ENCODE measurements at regions not wholly inside any gene's neighbourhood (a gene's known extent, or its start where the extent isn't known, plus 50 kb on each side); places are given as distances from the start of the nearest gene placed in this dataset.

GRCh38 chr2:118222273-118222594 is 134.0 kb downstream of the INSIG2 start:
- Histone ChIP-seq H3K27ac (no peak overlapping the region), H3K4me1 (replicated peaks in 1 of 2) (peaks cover 0 to 14% of the 10 kb centered on the region in 2 donors), H3K27me3 (peaks cover 72% of the 10 kb centered on the region), H3K4me3 (no peak overlapping the region), H3K36me3 (replicated peaks in 1 of 2) (no peaks in the 10 kb centered on the region), H3K9me3 (replicated peaks in 1 of 3) (no peaks in the 10 kb centered on the region)
- TF ChIP-seq POLR2A (IDR thresholded peaks at IDR 0.05) (no peak), CTCF (IDR thresholded peaks at IDR 0.05) (peak in 1 of 6 experiments; percentile 12)
- intact Hi-C loops (cut with DNase I), result loop anchor here in 1 of 2 donors (5.0 kb wide), 1 partner anchor 635 kb away; no protein-coding TSS in a partner anchor
- no peak for DNase-seq

- DNase-seq, result peak; percentile 31 to 60 (median 43)
- H3K4me3 ChIP-seq, result no peak overlapping the region
- WGBS, 4 donors, result 15 to 21% (median 17%) methylated on average over 10 of the region's 10 CpGs
- peaks cover 70% of the 10 kb centered on the region for H3K27me3 ChIP-seq
- H3K27ac ChIP-seq, result no peak overlapping the region
- H3K36me3 ChIP-seq (replicated peaks in 1 of 2), result no peaks in the 10 kb centered on the region
- TF ChIP-seq CTCF (IDR thresholded peaks at IDR 0.05) (peak; percentile 57 to 76 (median 68)), POLR2A (IDR thresholded peaks at IDR 0.05) (no peak)
- no peaks in the 10 kb centered on the region for H3K9me3 ChIP-seq (replicated peaks in 1 of 3)
- intact Hi-C loops (cut with DNase I), result loop anchor here in 1 of 2 donors (5.0 kb wide), 1 partner anchor 636 kb away; no protein-coding TSS in a partner anchor
- peaks cover 0 to 14% of the 10 kb centered on the region in 2 donors for H3K4me1 ChIP-seq (replicated peaks in 1 of 2)
Measured at GRCh38 chr2:118221536-118222272, 133.4 kb downstream of the INSIG2 start.

- Histone ChIP-seq H3K27me3 (peaks cover 63% of the 10 kb centered on the region), H3K4me3 (no peak overlapping the region), H3K9me3 (replicated peaks in 1 of 3) (no peaks in the 10 kb centered on the region), H3K27ac (no peak overlapping the region), H3K4me1 (replicated peaks in 1 of 2) (peaks cover 0 to 12% of the 10 kb centered on the region in 2 donors), H3K36me3 (replicated peaks in 1 of 2) (no peaks in the 10 kb centered on the region)
- TF ChIP-seq CTCF (IDR thresholded peaks at IDR 0.05) (no peak), POLR2A (IDR thresholded peaks at IDR 0.05) (no peak)
- WGBS, 4 donors, result 52 to 65% (median 56%) methylated on average over 1 of the region's 1 CpG
- intact Hi-C loops (cut with DNase I), result loop anchor here in 1 of 2 donors (5.0 kb wide), 1 partner anchor 638 kb away; no protein-coding TSS in a partner anchor
- no peak for DNase-seq
Measured at GRCh38 chr2:118219611-118220010, 131.3 kb downstream of the INSIG2 start.

- TF ChIP-seq CTCF (IDR thresholded peaks at IDR 0.05), result no peak
- no peak for TF ChIP-seq POLR2A (IDR thresholded peaks at IDR 0.05)
- DNase-seq, result no peak
- no peaks in the 10 kb centered on the region for H3K4me1 ChIP-seq (replicated peaks in 1 of 2)
- 72 to 81% (median 76%) methylated on average over 3 of the region's 3 CpGs for WGBS, 4 donors
- no peak overlapping the region for H3K27ac ChIP-seq
- H3K9me3 ChIP-seq (replicated peaks in 1 of 3), result no peaks in the 10 kb centered on the region
- H3K27me3 ChIP-seq, result peaks cover 33% of the 10 kb centered on the region
- H3K4me3 ChIP-seq, result no peak overlapping the region
- no peaks in the 10 kb centered on the region for H3K36me3 ChIP-seq (replicated peaks in 1 of 2)
- intact Hi-C loops (cut with DNase I), result no loop called here
Measured at GRCh38 chr2:118216224-118216623, 128.0 kb downstream of the INSIG2 start.

All from adrenal gland (tissue), 9 donors.